ENCODE measurements at regions not wholly inside any gene's neighbourhood (a gene's known extent, or its start where the extent isn't known, plus 50 kb on each side); places are given as distances from the start of the nearest gene placed in this dataset.

DNA sequence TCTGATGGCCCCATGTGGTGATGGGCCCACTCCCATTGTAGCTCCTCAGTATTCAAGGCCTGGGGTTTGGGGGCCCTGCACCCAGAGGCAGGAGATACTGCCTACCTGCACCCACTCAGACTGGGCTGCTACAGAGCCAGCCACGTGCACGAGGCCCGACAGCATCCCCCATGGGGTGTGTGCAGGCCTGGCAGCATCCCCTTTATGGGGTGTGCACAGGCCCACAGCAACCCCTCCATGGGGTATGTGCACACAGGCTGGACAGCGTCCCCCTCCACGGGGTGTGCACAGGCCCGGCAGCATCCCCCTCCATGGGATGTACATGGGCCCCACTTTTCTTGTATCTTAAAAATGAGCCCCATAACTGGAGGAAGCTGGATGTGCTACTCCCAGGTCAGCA is 156.0 kb downstream of the RBFOX3 start:
- TF ChIP-seq POLR2A (IDR thresholded peaks at IDR 0.05) (no peak), CTCF (IDR thresholded peaks at IDR 0.05) (no peak)
